HG03378 (cell line): ENCODE measurements at regions not wholly inside any gene's neighbourhood (a gene's known extent, or its start where the extent isn't known, plus 50 kb on each side); places are given as distances from the start of the nearest gene placed in this dataset.
"Not testable (repeated sequence)": the region's sequence is repeated elsewhere in the genome, so short reads cannot be mapped to it uniquely, and the experiment has no call there.

Experiments used
- ATAC-seq: cut with Tn5 transposase; IDR thresholded peaks from one replicate; pipeline ENCODE4 v1.9.1; 2021; ENCODE audit warnings: mild to moderate bottlenecking, moderate library complexity; ENCODE audit not compliant: unreplicated experiment

DNA sequence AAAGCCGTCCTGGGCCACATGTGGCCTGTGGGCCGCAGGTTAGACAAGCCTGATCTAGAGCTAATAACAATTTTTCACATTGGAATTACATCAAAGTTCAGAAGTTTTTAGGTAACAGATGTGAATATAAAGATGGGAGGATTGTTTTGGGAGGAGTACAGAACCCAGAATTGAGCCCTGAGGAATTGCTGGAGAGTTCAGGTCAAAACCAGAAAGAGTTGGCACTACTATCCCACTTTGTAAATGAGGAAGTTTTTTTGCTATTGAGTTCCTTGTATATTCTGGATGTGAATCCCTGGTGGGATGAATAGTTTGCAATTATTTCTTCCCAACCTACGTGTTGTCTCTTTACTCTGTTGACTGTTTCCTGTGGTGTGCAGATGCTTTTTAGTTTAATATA lies 109.5 kb upstream of the LIPC start:
- ATAC-seq = no peak

DNA sequence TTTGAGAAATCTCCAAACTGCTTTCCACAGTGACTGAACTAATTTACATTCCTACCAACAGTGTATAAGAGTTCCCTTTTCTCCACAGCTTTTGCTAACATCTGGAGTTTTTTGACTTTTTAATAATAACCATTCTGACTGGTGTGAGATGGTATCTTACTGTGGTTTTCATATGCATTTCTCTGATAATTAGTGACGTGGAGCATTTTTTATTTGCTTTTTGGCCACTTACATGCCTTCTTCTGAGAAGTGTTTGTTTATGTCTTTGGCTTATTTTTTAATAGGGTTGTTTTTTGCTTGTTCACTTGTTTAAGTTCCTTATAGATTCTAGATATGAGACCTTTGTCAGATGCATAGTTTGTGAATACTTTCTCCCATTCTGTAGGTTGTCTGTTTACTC lies 108.5 kb upstream of the LIPC start:
- ATAC-seq = not testable (repeated sequence)

DNA sequence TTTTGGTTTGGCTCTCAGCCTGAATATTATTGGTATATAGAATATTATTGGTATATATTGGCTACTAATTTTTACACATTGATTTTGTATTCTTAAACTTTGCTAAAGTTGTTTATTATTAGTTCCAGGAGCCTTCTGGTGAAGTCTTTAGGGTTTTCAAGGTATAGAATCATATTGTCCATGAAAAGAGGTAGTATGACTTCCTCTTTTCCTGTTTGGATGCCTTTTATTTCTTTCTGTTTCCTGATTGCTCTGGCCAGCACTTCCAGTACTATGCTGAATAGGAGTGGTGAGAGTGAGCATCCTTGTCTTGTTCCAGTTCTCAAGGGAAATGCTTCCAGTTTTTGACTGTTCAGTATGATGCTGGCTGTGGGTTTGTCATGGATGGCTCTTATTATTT lies 107.3 kb upstream of the LIPC start:
- ATAC-seq = no peak

DNA sequence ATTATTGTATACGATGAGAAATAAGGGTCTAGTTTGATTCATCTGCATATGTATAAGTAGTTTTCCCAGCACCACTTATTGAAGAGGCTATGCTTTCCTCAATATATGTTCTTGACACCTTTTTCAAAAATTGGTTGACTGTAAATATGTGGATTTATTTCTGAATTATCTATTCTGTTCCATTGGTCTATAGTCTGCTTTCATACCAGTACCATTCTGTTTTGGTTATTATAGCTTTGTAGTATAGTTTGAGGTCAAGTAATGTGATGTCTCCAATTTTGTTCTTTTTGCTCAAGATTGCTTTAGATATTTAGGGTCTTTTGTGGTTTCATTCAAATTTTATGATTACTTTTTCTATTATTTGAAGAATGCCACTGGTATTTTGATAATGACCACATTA lies 103.8 kb upstream of the LIPC start:
- no peak for ATAC-seq

DNA sequence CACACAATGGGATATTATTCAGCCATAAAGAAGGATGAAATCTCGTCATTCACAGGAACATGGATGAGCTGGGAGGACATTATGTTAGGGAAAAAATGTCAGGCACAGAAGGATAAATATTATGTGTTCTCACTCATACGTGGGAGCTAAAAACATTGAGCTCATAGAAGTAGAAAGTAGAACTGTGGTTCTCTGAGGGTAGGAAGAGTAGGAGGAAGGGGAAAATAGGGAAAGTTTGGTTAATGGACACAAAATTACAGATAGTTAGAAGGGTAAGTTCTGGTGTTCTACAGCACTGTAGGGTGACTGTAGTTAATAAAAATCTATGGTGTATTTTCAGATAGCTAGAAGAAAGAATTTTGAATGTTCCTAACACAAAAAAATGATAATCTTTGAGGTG lies 102.6 kb upstream of the LIPC start:
- ATAC-seq = no peak

DNA sequence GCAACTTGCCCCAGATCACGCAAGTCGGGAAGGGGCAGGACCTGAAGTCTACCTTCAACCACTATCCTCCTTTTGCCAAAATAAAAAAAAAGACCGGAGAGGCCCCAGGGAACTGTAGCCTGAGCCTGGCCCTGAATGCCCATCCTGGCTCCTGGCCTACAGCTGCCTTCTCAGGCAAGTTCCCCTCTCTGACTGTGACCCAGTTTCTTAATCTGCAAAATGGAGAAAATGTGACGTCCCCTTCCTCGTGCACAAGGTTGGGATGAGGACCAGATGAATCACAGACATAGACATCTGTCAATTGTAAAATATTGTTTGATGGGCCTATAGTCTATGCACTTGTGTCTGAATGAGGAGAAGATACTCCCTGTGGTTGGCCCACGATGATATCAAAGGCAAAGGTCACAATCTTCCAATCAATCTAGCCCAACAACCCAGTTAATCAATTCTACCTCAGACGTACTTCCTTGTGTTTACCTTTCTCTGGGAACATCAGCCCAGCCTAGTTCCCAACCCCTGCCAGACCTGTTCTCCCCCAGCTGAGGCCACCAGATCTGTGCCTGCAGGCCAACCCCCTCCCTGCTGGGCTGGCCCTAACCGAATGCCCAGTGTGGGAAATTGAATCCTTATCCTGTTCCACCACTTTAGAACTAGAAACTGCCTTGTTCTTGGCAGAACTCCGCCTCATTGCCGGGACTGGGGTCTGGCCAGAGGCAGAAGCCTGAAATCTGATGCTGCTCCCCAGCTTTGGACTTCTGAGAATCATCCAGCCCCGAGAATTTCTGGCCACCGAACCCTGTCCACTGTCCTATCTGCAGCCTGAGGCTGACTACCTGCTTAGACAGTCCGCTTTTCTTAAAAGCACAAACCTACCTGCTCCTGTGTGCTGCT lies 101.8 kb upstream of the LIPC start:
- ATAC-seq = no peak

DNA sequence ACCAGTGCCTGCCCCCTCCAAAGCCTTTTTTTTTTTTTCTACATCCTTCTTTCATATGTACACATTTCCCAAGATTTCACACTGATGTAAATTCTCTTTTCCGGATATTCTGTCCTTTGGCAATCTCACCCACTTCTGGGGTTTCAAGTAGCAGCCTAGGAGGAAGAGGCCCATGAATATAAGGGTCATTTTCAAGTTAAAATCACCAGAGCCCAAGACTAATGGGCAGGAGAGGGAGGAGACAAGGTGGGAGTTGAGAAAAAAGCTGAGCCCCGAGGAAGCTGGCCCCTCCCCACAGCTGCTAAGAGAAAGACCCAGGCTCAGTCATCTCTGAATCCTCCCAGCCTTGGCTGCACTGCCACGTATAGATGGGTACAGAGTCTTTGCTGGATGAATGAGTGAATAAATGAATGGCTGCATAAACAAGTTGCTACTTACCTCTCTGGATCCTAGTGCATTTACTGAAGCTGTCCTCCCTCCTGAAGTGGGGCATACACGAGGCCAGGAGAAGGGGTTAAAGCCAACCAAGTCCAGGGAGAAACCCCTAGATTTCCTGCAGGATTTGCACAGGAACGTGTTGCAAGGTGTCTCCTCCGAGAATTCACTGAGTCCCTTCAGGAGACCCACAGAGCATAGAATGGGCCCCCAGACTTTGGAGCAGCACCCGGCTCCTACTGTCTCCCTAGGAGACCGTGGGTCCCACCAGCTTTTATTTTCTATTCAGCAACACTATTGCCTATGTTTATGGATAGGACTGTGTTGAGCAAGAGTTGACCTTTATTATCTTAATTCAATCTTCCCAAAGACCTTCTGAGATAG lies 100.8 kb upstream of the LIPC start:
- ATAC-seq = no peak

DNA sequence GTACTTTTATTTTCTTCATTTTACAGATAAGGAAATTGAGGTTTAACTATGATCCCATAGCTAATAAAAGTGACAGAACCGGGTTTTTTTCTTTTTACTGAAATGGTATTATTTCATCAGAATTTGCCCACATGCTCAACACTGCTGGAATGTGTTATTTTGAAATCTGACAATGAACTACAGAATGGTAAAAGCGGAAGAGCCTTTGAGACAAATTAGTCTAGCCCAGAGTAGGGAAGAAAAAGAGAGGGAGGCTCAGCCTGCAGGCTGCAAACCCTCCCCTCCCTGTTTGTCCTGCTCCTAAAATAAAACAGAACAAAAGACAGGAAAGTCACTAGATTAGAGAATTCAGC lies 100.3 kb upstream of the LIPC start:
- no peak for ATAC-seq

DNA sequence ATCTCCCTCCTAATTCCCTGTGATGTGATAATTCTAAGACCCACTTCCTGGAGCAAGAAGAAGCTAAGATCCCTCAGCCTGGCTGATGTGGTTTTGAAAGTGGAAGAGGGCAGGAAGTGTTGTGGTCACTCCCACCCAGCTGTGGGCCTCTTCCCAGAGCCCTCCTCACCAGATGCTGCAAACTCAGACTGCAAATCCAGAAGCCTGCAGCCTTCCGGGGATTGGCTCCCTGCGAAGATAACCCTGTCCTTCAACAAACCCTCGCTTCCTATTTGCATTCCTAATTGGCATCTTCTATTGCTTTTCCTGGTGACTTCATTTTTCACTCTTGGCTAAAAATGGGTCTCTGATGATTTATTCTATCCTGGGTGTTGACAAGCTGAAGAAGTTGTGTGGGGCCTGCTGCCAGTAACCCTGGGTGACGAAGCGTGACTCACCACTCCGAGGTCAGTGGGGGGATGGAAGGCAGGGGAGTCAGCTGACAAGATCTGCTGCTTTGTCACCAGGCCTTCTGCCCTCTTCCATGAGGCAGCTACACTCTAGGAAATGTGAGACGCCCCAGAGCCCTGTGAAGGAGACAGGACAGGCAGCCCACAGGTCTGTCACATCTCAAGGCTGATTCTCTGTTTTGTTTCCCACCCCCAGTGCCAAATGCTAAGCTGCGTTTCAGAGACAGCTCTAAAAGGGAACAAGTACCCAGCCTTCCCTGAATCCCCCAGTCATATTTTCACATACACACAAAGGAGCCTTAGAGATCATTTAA lies 99.7 kb upstream of the LIPC start:
- ATAC-seq = peak; percentile 70

DNA sequence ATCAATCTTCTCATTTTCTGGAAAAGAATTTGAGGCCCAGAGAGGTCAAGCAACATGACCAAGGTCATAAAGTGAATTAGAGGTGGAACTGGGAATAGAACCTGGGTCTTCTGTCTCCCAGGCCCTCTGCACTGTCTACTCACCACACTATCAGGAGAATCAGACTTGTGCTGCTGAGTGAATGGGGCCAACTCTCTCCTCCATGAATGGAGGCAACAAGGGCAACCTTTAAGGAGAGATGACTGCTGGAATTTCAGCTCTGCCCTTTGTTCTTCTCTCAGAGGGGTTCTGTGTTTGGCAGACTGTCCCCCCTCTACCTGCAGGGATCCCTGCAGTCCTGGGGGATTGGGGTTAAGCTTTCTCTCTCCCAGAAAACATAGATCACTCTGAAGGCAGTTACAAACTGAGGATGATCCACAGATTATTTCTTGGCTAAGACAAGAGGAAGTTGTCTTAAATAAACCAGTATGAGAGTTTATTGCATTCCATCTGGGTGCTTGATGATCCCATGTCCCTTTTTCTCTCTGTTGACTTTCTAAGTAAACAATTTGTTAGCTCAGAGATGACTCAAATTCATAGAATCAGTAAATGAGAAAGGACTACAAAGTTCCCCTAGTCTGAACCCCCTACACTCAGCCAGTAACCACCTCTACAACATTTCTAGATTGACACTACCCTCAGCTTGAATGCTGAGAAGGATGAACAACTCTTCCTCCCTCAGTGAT lies 99.0 kb upstream of the LIPC start:
- no peak for ATAC-seq

DNA sequence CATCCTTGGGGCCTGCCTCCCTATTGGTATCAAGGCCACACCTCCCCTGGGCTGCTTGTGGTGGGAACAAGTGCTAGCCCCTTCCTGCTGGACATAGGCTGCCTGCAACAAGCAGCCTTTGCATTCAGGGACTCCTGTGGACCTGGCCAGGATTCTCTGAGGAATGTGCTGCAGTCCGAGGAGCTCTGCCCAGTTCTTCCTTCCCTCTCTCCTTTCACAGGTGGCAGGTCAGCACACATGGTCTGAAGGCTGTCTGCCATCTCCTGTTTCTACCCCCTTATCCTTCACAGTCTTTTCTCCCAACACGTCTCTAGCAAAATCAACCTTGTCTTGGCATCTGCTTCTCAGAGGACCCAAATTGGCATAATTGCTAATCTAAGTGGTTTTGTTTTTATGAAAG lies 97.0 kb upstream of the LIPC start:
- ATAC-seq = no peak

DNA sequence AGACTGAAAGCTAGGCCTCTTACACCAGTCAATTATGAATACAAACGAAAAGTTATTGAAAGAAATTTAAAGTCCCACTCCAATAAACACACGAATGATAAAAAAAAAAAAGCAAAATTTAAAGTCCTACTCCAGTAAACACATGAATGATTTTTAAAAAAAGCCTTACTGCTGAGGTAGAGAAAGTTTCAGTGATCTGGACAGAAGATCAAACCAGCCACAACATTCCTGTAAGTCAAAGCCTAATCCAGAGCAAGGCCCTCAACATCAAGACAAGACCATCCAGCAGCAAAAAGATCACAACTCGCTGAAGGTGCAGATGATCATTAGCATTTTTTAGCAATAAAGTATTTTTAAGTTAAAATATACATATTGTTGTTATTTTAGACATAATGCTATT lies 95.6 kb upstream of the LIPC start:
- ATAC-seq = no peak

DNA sequence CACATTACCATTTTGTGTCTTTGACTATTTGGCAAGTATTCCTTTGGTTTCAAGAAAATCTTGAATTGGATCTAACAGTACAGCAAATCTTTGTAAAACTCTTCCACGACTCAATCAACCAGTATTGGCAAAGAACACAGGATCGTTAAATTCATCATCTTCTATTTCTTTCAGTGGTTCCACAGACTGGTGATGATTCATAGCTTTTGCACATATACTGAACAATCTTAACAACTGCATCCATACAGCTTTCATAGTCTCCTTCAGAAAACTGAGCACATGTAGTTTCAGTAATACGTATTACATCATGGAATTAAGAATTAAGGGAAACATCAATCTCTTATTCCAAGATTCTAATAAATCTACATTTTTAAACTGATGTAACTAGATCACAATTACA lies 91.6 kb upstream of the LIPC start:
- no peak for ATAC-seq

DNA sequence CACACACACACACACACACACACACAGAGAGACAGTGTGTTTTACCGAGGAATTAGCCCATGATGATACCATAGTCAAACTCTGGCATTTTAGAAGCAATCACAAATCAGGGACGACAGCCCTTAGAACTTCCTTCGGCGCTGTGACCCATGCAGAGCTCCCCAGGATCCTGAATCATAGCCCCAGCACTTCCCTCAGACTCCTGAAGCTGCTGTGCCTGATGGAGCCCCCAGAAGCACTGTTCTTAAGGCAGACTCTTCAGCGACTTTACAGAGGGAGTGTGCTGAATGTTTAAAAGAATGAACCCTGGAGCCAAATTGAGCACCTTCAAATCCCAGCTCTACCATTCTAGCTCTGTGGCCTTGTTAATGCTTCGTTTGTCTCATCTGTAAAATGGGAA lies 89.3 kb upstream of the LIPC start:
- no peak for ATAC-seq

DNA sequence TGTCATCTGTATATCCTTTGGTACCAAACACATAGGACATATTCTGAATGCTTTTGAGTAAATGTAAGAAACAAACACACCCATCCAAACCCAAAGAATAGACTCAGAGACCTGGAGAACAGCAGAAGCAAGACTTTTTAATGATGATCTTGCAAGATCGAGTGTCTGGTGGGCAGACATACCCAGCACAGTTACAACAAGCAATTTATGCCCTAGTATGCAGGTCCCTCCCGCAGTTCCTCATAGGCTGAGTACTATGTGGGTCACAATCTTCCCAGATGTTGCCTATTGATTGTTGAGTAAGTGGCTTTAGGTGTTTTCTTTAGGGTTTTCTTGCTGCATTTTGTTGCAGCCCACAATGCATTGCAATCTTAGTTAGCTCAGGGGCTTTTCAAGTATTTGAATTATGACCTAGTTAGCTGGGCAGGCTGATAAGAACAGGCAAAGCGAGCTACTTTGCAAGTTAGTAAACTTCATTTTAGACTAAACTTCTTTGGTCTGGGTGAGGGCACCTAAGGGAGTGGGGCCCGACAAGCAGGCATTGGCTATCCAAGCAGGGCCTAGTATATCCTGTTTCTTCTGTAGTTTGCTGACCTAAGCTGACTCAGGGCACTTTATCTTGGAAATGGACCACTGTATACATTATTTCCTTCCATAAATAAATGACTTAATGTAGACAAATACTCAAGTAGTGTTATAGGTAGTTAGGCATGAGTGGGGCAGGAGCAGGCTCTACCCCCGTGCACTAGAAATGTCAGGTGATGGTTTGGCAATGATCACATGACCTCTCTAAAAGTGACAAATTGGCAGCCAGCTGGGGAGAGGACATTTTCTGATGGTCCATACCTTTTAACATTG lies 87.3 kb upstream of the LIPC start:
- no peak for ATAC-seq

DNA sequence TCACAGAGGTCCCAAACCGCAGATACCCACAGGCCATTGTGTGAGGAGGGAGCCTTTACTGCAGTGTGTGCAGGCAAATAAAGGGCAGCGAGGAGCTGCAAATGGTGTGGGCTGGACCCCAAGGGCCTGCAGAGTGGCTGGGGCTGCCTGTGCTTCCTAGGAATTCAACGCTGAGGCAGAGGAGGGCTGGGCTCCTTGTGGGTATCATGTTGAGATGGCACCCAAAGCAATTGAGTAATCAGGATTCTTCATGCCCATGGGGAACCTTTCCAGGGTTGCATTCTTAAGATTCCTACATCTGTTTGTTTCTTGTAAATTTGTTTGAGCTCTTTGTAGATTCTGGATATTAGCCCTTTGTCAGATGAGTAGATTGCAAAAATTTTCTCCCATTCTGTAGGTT lies 85.4 kb upstream of the LIPC start:
- no peak for ATAC-seq

DNA sequence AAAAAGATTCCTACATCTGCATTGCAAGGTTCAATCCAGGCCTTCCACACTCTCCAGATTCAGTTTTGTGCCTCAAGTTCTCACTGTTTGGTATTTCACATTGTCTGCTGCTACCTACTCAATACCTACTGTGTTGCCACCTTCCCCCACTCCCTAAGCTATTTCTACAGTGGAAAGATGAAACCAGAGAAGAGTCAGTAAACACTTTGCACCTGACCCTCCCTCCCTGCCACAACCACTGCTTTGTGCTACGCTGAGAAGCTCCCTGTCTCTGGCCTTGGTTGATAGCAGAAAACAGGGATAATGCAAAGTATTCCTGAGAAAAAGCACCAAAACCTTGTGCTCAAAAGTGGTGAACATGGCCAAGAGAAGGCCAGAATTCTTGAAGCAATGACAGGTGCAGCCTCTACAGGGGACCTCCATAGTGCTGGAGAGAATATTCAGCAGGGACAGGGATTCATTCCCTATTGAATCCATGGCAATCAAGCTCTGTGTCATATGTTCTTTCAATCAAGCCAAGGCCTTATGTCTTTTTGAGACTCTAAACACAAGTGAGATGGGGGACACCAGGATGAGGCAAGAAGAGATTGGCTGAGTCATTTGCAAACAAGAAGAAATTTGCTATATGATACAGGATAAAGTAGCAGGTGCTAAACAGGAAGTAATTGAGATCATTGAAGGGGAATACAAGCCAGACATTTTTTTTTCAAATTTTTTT lies 83.5 kb upstream of the LIPC start:
- no peak for ATAC-seq

DNA sequence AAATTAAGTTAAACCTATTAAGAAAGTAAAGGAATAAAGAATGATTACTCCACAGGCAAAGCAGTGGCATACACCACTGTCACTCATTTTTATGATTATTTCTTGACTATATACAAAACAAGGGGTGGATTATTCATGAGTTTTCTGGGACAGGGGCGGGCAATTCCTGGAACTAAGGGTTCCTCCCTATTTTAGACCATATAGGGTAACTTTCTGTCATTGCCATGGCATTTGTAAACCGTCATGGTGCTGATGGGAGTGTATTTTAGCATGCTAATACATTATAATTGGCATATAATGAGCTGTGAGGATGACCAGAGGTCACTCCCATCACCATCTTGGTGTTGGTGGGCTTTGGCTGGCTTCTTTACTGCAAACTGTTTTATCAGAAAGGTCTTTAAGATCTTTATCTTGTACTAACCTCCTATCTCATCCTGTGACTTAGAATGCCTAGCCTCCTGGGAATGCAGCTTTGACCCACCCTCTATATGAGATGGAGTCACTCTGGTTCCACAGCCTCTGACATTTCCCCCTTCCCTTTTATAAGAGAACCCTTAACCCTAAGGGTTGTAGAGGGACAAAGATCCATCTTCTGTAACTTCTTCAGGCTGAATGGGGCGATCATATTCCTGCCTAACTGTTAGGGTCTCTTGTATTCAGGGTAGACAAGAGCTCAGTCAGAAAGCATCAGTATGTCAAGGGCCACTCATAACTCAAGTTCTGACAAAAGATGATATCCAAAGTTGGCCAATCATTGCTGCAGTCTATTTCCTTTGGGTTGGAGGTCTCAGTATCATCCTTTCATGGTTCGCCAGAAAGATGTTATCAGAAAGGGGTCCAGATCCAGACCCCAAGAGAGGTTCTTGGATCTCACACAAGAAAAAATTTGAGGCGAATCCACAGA lies 79.5 kb upstream of the LIPC start:
- no peak for ATAC-seq
